ENCODE measurements at regions not wholly inside any gene's neighbourhood (a gene's known extent, or its start where the extent isn't known, plus 50 kb on each side); places are given as distances from the start of the nearest gene placed in this dataset.
A peak's percentile ranks its signal among the peaks of the same experiment; 100 is the strongest.
"Not testable (repeated sequence)": the region's sequence is repeated elsewhere in the genome, so short reads cannot be mapped to it uniquely, and the experiment has no call there.

DNA sequence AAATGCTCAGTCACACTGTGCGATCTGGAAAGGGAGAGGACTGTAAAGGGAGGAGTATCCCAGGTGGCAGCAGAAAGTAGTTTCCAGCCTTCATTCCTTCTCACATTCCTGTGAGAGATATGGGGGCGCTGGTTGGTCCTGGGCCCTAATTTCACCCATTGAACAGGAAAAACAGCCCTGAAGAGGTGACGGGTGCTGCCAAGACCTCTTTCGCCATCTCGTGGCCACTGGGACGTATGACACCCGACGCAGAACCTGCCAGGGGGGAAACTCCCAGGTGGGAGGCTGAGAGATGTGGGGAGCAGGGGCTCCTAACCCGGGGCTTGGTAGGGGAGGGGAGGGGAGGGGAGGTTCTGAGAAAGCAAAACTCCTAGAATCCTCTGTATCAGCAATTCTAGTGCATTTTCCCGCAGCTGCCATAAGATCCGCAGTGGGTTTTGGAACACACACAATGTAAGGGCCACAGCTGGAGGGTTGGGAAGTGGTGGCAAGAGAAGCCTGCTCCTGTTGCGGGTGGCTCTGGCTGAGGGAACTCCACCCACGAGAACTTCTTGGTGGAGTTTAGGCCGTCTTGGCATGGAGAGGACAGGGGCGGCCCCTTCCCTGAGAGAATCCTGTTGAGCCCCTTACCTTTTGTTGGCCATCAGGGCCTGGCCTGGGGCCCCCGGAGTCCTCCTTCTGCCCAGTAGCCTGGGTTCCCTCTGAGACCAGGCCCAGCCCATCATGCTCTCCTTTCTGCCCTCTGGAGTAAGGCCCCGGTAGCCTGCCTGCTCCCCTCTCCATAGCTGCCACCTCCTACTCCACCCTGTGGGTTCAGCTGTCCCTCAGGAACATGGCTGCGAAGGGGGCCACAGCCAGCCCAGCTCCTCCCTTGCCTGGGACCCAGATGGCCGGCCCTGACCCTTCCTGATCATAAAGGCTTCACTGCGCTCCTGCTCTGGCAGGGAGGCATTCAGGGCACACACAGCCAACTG is 134.1 kb downstream of the OR13H1 start:
- in situ Hi-C loops (cut with HindIII; ENCODE audit: low pct_unique_long_range_greater_than_20kb, low sequenced_read_pairs), result no loop called here
- DNase-seq (ENCODE audit: low read depth, low spot score), result peak; percentile 47

GRCh38 chrX:131682735-131683134 is 138.9 kb downstream of the OR13H1 start:
- DNase-seq (ENCODE audit: low read depth, low spot score); in situ Hi-C loops (cut with HindIII; ENCODE audit: low pct_unique_long_range_greater_than_20kb, low sequenced_read_pairs): not testable (repeated sequence)

DNA sequence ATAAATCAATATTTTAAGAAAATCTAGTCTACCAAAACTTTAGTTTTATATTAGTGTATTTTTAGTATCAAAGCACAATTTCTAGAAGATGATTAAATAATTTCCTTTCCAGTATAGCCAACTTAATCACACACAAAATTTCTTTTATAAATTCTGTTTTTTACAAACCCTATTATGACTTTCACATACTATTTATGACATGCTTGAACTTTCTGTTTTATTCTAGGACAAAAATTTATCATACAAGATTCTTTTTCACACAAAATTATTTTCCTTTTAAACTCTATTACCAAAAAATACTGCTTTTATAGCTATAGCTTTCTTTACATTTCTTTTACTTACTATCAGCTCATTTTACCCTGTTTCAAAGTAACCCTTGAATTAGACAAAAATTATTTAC is 149.5 kb downstream of the OR13H1 start:
- in situ Hi-C loops (cut with HindIII; ENCODE audit: low pct_unique_long_range_greater_than_20kb, low sequenced_read_pairs), result no loop called here

GRCh38 chrX:131696989-131697388 is 153.1 kb downstream of the OR13H1 start:
- in situ Hi-C loops (cut with HindIII; ENCODE audit: low pct_unique_long_range_greater_than_20kb, low sequenced_read_pairs); DNase-seq (ENCODE audit: low read depth, low spot score): not testable (repeated sequence)

More for the DNA sequence above, 149.5 kb downstream of the OR13H1 start:
- DNase-seq (ENCODE audit: low read depth, low spot score), result no peak

GRCh38 chrX:131703646-131704045 is 159.8 kb downstream of the OR13H1 start:
- peak; percentile 37 for DNase-seq (ENCODE audit: low read depth, low spot score)
- in situ Hi-C loops (cut with HindIII; ENCODE audit: low pct_unique_long_range_greater_than_20kb, low sequenced_read_pairs), result no loop called here

DNA sequence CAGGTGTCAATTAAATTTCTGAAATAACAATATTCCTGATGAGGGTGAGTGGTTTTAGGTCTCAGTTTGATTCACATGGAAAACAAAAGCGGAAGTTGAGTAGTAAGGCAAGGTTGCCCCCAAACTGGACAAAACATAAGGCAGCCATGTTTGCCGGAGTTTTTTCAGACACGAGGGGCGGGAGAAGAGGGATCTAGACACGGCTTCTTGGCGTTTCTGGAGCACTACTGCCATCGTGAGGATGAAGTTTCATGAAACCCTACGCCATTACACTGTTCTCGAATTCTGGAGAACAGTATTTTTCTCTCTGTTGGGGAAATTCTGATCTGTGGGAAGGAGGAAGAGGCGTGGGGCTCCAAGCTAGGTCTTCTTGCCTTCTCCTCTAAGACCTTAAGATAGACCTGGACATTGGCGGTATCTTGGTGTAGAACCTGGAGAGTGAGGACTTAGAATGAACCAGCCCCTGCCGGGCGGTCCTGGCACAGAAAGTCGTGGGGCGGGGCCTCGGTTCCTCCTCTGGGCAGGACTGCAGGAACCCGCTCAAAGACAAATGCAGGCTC is 160.3 kb downstream of the OR13H1 start:
- in situ Hi-C loops (cut with HindIII; ENCODE audit: low pct_unique_long_range_greater_than_20kb, low sequenced_read_pairs), result no loop called here
- DNase-seq (ENCODE audit: low read depth, low spot score), result peak; percentile 93

DNA sequence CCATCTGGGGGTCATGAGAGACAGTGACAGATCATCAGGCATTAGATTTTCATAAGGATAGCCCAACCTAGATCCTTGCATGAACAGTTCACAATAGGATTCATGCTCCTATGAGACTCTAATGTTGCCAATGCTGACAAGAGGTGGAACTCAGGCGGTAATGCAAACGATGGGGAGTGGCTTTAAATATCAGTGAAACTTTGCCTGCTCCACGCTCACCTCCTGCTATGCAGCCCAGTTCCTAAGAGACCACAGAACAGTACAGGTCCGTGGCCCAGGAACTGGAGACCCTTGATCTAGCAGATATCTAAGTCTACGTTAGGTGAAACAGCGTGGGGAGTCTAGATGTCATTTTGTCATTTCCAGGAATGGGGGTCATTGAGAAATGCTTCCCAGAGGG is 165.7 kb downstream of the OR13H1 start:
- DNase-seq (ENCODE audit: low read depth, low spot score), result no peak
- in situ Hi-C loops (cut with HindIII; ENCODE audit: low pct_unique_long_range_greater_than_20kb, low sequenced_read_pairs), result no loop called here

GRCh38 chrX:131711478-131711867 is 167.6 kb downstream of the OR13H1 start:
- no peak for DNase-seq (ENCODE audit: low read depth, low spot score)
- in situ Hi-C loops (cut with HindIII; ENCODE audit: low pct_unique_long_range_greater_than_20kb, low sequenced_read_pairs), result no loop called here

- no peak for DNase-seq (ENCODE audit: low read depth, low spot score)
- in situ Hi-C loops (cut with HindIII; ENCODE audit: low pct_unique_long_range_greater_than_20kb, low sequenced_read_pairs), result no loop called here
Measured at GRCh38 chrX:131723646-131724045, 179.8 kb downstream of the OR13H1 start.

DNA sequence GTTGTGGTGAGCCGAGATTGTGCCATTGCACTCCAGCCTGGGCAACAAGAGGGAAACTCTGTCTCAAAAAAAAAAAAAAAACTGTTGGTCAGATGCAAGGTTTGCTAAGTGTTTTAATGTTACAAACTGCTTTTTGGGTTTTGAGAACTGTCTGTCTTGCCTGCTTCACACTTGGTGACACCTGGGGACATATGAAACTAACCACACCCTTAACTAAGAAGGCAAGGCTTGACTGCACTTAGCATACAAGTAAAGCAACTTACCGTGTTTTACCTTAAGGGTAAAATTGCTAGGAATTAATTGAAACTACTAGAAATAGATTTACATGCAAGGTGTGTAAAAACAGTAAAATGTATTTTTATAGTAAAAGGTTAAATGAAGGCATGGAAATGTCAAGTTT is 180.4 kb downstream of the OR13H1 start:
- in situ Hi-C loops (cut with HindIII; ENCODE audit: low pct_unique_long_range_greater_than_20kb, low sequenced_read_pairs), result no loop called here
- no peak for DNase-seq (ENCODE audit: low read depth, low spot score)

- DNase-seq (ENCODE audit: low read depth, low spot score), result no peak
- in situ Hi-C loops (cut with HindIII; ENCODE audit: low pct_unique_long_range_greater_than_20kb, low sequenced_read_pairs), result no loop called here
Measured at GRCh38 chrX:131725001-131725654, 181.3 kb downstream of the OR13H1 start.

GRCh38 chrX:131727778-131728177 is 183.9 kb downstream of the OR13H1 start:
- no peak for DNase-seq (ENCODE audit: low read depth, low spot score)
- in situ Hi-C loops (cut with HindIII; ENCODE audit: low pct_unique_long_range_greater_than_20kb, low sequenced_read_pairs), result no loop called here

DNA sequence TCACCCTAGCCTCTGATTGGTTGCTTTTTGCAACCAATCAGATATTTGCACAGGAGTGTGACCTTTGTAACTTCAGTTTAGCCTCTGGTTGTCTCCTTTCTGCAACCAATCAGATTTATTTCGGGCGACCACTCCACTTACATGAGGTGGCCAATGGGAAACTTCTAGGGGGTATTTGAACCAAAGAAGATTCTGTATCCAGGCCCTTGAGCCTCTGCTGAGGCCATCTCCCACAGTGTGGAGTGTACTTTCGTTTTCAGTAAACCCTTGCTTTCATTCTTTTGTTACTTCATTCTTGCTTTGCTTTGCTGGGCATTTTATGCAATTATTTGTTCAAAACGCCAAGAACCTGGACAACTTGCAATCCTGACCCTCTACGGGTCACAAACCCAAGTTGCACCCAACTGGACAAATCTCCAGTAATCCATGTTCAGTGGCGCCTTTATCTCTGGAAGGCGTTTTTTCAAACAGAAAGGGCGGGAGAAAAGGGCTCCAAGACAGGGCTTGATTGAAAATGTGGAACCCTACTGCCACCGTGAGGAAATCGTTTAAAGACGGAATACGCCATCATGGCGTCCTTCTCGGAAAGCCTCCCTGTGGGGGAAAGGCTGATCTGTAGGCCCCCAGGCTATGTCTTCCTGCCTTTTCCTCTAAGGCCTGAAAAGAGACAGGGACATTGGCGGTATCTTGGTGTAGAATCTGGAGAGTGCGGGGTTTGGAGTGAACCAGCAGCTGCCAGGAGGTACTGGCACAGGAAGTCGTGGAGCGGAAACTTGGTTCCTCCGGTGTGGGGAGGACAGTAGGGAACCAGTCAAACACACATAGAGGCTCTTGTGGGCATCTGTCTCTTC is 184.6 kb downstream of the OR13H1 start:
- peak; percentile 61 for DNase-seq (ENCODE audit: low read depth, low spot score)
- in situ Hi-C loops (cut with HindIII; ENCODE audit: low pct_unique_long_range_greater_than_20kb, low sequenced_read_pairs), result no loop called here

GRCh38 chrX:131729295-131729694 is 185.4 kb downstream of the OR13H1 start:
- in situ Hi-C loops (cut with HindIII; ENCODE audit: low pct_unique_long_range_greater_than_20kb, low sequenced_read_pairs), result no loop called here
- peak; percentile 21 for DNase-seq (ENCODE audit: low read depth, low spot score)

- in situ Hi-C loops (cut with HindIII; ENCODE audit: low pct_unique_long_range_greater_than_20kb, low sequenced_read_pairs), result no loop called here
- DNase-seq (ENCODE audit: low read depth, low spot score), result peak; percentile 22
Measured at GRCh38 chrX:131734621-131735020, 190.7 kb downstream of the OR13H1 start.

- no peak for DNase-seq (ENCODE audit: low read depth, low spot score)
- in situ Hi-C loops (cut with HindIII; ENCODE audit: low pct_unique_long_range_greater_than_20kb, low sequenced_read_pairs), result no loop called here
Measured at GRCh38 chrX:131735127-131735526, 191.3 kb downstream of the OR13H1 start.

DNA sequence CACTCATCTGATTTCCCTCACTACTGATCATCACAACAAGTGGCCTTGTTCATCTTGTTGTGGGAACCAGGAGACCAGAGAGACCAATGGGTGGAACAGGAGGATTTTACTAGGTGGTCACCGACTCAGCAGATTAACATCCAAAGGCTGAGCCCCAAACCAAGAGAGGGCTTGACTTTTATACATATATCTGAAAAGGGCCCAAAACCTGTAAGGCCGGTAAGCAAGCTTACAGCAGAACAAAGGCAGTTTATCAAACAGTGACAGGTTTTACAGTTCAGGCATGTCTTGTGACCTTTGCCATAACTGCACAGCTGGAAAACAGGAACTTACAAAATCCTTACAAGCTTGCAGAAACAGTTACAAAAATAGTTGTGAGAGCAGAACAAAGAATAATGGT is 195.9 kb downstream of the OR13H1 start:
- in situ Hi-C loops (cut with HindIII; ENCODE audit: low pct_unique_long_range_greater_than_20kb, low sequenced_read_pairs), result no loop called here
- no peak for DNase-seq (ENCODE audit: low read depth, low spot score)
